ENCODE measurements at regions not wholly inside any gene's neighbourhood (a gene's known extent, or its start where the extent isn't known, plus 50 kb on each side); places are given as distances from the start of the nearest gene placed in this dataset.
"Not testable (repeated sequence)": the region's sequence is repeated elsewhere in the genome, so short reads cannot be mapped to it uniquely, and the experiment has no call there.

DNA sequence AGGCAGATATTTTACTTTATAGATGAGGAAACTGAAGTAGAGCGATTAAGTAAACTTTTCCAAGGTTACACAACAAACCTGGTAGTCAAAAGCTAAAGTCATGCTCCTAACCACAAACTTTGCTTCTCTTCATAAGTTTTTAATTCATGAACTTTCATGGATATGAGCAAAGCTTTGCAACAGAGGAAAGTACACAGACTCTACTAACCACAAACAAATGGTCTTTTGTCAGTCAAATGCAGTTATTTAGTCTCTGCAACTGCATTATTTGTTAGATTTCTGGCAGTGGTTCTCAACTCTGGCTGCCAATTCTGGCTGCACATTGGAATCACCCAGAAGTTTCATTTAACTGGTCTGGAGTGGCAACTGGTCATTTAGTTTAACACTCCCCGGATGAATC is 140.6 kb upstream of the TMEM168 start:
- no peak for DNase-seq

- no peak for DNase-seq
These were observed 139.2 kb upstream of the TMEM168 start for GRCh38 chr7:112929421-112929820.

DNA sequence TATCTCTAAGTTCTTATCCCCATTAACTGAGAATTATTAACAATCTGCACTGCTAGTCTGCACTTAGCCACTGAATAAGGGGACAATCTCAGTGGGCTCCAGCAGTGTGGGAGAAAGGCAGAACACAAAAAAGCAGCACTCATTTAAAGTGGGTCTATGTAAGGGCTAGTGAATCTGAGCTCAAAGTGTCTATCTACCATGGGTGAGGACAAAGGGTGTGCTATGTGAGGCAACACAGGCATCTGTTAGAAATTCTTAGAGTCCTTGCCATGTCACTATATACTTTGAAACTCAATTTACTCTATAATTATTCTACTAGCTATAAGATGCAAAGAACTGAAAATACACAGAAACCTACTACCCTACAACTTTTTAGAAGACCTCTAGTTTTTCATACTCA is 135.8 kb upstream of the TMEM168 start:
- no peak for DNase-seq

GRCh38 chr7:112922546-112922945 is 132.4 kb upstream of the TMEM168 start:
- not testable (repeated sequence) for DNase-seq

DNA sequence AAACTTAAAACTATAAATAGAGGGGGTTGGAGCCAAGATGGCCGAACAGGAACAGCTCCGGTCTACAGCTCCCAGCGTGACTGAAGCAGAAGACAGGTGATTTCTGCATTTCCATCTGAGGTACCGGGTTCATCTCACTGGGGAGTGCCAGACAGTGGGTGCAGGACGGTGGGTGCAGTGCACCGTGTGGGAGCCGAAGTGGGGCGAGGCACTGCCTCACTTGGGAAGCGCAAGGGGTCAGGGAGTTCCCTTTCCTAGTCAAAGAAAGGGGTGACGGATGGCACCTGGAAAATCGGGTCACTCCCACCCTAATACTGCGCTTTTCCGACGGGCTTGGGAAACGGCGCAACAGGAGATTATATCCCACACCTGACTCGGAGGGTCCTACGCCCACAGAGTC is 126.2 kb upstream of the TMEM168 start:
- not testable (repeated sequence) for DNase-seq

DNA sequence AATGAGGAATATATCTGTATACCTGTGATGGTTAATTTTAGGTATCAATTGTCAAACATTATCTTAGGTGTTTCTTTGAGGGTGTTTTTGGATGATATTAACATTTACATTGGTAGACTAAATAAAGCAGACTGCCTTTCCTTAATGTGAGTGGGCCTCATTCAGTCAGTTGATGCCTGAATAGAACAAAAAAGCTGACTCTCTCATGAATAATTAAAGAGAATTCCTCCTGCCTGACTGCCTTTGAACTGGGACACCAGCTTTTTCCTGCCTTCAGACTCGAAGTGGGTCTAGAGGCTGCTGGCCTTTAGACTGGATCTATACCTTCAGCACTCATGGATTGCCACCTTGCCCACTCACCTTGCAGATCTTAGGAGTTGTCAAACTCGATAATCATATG is 117.9 kb upstream of the TMEM168 start:
- no peak for DNase-seq

DNA sequence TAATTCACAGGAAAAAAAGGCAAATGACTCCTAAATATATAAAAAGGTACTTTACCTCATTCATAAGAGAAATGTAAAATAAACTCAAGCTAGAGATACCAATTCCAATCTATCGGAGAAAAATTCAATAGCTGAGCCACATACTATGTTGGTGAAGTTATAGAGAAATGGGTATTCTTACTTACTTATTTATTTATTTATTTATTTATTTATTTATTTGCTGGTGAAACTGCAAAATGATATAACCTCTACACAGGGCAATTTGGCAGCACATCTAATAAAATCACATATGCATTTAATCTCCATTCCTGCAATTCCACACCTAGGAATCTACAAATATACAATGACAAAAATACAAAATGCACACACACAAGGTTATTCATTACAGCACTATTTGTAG is 117.5 kb upstream of the TMEM168 start:
- DNase-seq = no peak

GRCh38 chr7:112905950-112906349 is 115.8 kb upstream of the TMEM168 start:
- no peak for DNase-seq

- DNase-seq = no peak
These were observed 115.2 kb upstream of the TMEM168 start for GRCh38 chr7:112905413-112905812.

DNA sequence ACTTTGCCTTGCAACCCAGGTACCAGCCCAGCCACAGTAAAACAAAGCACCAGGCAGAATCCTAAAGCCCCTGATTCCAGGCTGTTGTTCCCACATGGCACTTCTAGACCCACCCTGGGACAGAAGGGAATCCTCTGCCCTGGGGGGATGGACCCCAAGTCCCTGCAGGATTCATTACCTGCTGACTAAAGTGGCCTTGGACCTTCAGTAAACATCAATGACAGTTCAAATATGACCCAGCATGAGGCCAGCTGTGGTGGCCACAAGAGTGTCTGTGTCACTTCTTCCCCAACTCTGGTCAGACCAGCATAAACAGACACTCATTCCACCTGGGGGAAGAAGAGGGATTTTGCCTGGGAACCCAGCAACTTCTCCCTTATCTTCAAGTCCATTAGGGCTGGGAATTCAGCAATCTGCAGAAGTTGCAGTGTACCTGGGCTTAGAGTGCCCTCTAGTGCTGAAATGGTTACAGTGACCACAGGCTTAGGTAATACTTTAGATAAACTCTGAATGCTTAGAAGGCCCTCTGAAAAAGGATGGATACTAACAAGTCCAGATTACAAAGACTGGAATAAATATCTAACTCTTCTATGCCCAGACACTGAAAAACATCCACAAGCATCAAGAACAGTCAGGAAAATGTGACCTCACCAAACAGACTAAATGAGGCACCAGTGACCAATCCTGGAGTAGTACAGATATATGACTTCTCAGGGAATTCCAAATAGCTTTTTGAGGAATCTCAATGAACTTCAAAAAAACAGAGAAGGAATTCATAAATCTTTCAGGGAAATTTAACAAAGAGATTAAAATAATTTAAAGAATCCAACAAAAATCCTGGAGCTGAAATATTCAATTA is 108.5 kb upstream of the TMEM168 start:
- peak in 1 of 5 experiments; percentile 45 for DNase-seq

DNA sequence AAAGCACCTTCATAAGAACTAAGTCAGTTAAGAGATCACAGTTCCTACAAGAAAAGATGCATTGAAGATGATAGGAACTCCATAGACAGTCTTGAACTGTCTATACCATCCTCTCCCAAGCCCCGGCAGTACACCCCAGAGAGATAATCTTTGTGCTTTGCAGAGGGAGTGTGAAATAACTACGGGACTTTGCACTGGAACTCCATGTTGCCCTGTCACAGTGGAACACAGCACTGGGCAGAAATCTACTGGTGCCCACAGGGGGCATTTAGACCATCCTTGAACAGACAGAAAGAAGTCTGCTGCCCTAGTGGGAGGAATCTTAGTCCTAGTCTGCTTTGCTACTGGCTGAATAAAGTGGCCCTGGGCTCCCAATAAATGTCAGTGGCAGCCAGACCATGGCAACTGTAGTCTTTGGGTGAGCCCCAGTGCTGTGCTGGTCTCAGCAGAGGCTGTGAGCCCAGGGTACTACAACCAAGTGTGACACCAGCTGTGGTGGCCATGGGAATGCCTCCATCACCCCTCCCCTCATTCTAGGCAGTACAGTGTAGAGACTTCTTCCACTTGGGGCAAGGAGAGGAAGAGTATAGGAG is 107.7 kb upstream of the TMEM168 start:
- DNase-seq = no peak

GRCh38 chr7:112896026-112896601 is 105.9 kb upstream of the TMEM168 start:
- no peak for DNase-seq

- no peak for DNase-seq
These were observed 102.1 kb upstream of the TMEM168 start for GRCh38 chr7:112892263-112892662.

DNA sequence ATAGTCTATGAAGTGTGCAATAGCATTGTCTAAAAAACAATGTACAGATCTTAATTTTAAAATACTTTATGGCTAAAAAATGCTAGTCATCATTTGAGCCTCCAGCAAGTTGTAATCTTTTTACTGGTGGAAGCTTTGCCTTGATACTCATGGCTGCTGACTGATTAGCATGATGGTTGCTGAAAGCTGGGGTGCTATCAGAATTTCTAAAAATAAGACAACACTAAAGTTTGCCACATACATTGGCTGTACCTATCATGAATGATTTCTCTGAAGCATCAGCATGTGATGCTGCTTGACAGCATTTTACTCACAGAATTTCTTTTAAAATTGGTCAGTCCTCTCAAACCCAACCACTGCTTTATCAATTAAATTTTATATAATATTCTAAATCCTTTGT is 101.5 kb upstream of the TMEM168 start:
- DNase-seq = no peak

DNA sequence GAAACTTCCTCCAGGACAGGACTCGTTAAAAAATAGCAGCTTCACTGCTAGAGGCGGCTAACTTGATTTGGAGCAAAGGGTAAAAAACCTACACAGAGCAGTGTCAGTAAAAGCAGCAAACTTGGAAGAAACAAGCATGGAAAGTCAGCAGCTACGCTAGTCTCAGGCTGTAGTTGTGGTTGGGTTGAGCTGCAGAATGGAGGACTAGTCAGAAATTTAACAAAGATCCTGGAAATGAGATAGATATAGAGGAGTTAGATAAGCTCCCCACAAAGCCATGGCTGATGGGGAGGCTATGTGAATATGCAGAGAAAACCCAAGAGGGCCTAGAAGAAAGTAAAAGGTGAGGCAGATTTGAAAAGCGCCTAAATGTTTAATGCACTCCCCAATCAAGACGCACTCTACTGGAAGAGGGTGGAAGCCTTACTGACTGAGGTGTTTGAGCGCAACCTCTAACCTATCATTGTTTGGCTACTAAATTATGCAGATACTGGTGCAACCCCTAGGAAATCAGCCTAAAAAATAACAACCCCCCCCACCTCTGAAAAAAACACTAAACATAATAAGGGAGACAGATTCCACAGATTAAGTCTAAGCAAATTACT is 99.7 kb upstream of the TMEM168 start:
- no peak for DNase-seq

GRCh38 chr7:112889268-112889667 is 99.1 kb upstream of the TMEM168 start:
- DNase-seq = no peak

- no peak for DNase-seq
These were observed 98.6 kb upstream of the TMEM168 start for GRCh38 chr7:112888781-112889180.

- DNase-seq = no peak
These were observed 97.8 kb upstream of the TMEM168 start for GRCh38 chr7:112887976-112888375.

DNA sequence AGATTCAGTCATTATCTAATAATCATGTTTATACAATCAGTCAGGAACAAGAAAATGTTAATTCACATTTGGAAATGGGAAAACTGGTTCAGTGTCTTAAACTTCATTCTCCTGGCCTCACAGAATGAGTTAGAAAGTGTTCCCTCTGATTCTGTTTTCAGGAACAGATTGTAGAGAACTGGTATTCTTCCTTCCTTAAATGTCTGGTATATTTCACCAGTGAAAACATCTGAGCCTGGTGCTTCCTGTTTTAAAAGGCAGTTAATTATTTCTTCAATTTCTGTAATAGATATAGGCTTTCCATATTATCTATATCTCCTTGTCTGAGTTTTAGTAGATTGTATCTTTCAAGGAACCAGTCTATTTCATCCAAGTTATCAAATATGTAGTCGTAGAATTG is 97.1 kb upstream of the TMEM168 start:
- DNase-seq = no peak

DNA sequence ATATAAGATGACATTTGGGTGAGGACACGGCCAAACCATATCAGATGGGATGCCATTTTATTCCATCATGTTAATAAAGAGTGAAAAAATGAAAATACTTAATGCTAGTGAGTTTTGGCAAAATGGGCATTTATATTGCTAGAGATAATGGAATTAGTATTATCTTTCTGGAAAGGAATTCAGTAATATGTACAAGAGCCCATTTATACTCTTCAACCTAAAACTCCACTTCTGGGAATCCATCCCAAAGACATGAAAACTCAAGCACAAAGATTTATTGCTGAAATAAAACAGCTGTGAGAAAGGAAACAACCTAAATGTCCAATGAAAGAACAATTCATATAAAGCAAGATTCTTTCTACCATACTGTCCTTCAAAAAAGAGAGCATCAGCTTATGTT is 96.0 kb upstream of the TMEM168 start:
- DNase-seq = no peak

- DNase-seq = no peak
These were observed 92.8 kb upstream of the TMEM168 start for GRCh38 chr7:112882991-112883390.

DNA sequence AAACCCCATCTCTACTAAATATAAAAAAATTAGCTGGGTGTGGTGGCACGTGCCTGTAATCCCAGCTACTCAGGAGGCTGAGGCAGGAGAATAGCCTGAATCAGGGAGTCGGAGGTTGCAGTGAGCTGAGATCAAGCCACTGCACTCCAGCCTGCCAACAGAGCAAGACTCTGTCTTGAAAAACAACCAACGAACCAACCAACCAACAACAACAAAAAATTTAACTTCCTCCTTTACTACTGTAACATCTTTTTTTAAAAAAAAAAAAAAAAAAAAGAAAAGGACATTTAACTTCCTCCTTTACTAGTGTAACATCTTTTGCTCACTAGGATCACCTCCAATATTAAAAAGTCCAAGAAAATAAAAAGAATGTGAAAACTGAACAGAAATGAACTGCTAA is 92.3 kb upstream of the TMEM168 start:
- DNase-seq = no peak

DNA sequence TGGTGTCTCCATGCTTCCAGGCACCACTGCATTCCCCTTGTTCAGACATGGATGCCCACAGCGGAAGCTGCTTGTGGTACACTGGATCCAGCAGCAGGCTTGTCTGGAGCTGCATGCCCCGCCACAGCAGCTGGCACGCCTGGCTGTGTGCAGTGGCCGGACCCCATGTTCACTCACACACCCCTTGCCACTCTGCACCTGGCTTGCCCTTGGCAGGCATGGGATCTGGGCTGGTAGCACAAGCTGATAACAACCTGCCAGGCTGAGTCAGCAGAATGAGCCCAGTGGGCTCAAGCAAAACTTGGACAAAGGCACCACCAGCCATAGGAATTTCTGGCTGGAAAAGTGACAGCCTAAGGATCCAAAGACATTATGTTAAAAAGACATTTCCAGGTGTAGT is 91.8 kb upstream of the TMEM168 start:
- DNase-seq = no peak
